CD4-positive, alpha-beta T cell (primary cell): ENCODE measurements at regions not wholly inside any gene's neighbourhood (a gene's known extent, or its start where the extent isn't known, plus 50 kb on each side); places are given as distances from the start of the nearest gene placed in this dataset.

Experiments
- ATAC-seq: fragments of 200-7000 bp; cut with Tn5 transposase; one replicate; pipeline ENCODE4 v1.10.0; 2022; ENCODE audit warnings: mild to moderate bottlenecking; ENCODE audit not compliant: poor library complexity
- CTCF ChIA-PET: fragments of 350-600 bp; sonication (Branson Sonifier 250); formaldehyde crosslinking; loops from one replicate; lab custom pipeline; 2021; ENCODE audit warnings: antibody characterized with exemption, inconsistent platforms; lab: Charles Lee
- POLR2A ChIA-PET: fragments of 350-600 bp; sonication (Branson Sonifier 250); formaldehyde crosslinking; loops from one replicate; lab custom pipeline; 2021; ENCODE audit warnings: antibody characterized with exemption, inconsistent platforms; lab: Charles Lee
- DNase-seq, 14 experiments: peaks; one replicate each; pipeline ENCODE4 v3.0.0-alpha.2; 2013 to 2020; ENCODE audit warnings: mixed read lengths in 2 of 14
- H3K27ac ChIP-seq, 2 donors: one replicate each; pipeline versions ENCODE4 v1.5.1 to v1.7.0; 2013; ENCODE audit warnings: low read length in 2 of 2, low read depth in 1 of 2, mild to moderate bottlenecking in 1 of 2
- H3K27me3 ChIP-seq, 2 experiments: 1 replicate in 1 of 2; 2 replicates in 1 of 2; pipeline versions ENCODE4 v1.6.1 to v1.7.0; 2013; ENCODE audit warnings: low read length in 2 of 2, control low read depth in 1 of 2, mild to moderate bottlenecking in 1 of 2, moderate library complexity in 1 of 2; ENCODE audit not compliant: insufficient read depth in 2 of 2, control insufficient read depth in 1 of 2
- H3K36me3 ChIP-seq: one replicate; pipeline ENCODE4 v1.6.1; 2013; ENCODE audit warnings: low read length, control low read depth; ENCODE audit not compliant: insufficient read depth
- H3K4me1 ChIP-seq: one replicate; pipeline ENCODE4 v1.6.1; 2013; ENCODE audit warnings: low read length, control low read depth; ENCODE audit not compliant: insufficient read depth
- H3K4me3 ChIP-seq: one replicate; pipeline ENCODE4 v1.5.1; 2013; ENCODE audit warnings: mild to moderate bottlenecking, low read length, moderate library complexity
- H3K9me3 ChIP-seq, 2 experiments: 1 replicate in 1 of 2; 2 replicates in 1 of 2; pipeline versions ENCODE4 v1.6.1 to v1.7.0; 2013; ENCODE audit warnings: low read length in 2 of 2, mild to moderate bottlenecking in 2 of 2, control low read depth in 1 of 2, moderate library complexity in 1 of 2; ENCODE audit not compliant: control insufficient read depth in 1 of 2, insufficient read depth in 1 of 2
- H3K27ac Mint-ChIP-seq: one replicate; pipeline ENCODE4 v1.8.0; 2020; ENCODE audit warnings: mixed read lengths
- H3K27me3 Mint-ChIP-seq: one replicate; pipeline ENCODE4 v1.8.0; 2021; ENCODE audit warnings: mixed read lengths
- H3K36me3 Mint-ChIP-seq: one replicate; pipeline ENCODE4 v1.8.0; 2021; ENCODE audit warnings: low read depth, mixed read lengths
- H3K4me1 Mint-ChIP-seq: one replicate; pipeline ENCODE4 v1.8.0; 2021; ENCODE audit warnings: low read depth, mixed read lengths
- H3K4me3 Mint-ChIP-seq: one replicate; pipeline ENCODE4 v1.8.0; 2020; ENCODE audit warnings: mild to moderate bottlenecking, mixed read lengths
- H3K9me3 Mint-ChIP-seq: one replicate; pipeline ENCODE4 v1.8.0; 2020; ENCODE audit warnings: mixed read lengths
- CTCF ChIP-seq: fragments of 200-600 bp; IDR thresholded peaks from one replicate; pipeline ENCODE4 v1.8.0; 2022; ENCODE audit warnings: antibody characterized with exemption, mild to moderate bottlenecking
- intact Hi-C, 2 experiments: fragments of 100-400 bp; cut with DNase I in 1 of 2; cut with micrococcal nuclease in 1 of 2; formaldehyde crosslinking; loops; one replicate each; pipeline versions ENCODE4 v1.15.1 to v1.9.0; 2023 to 2025; cut with DNase I, micrococcal nuclease

DNA sequence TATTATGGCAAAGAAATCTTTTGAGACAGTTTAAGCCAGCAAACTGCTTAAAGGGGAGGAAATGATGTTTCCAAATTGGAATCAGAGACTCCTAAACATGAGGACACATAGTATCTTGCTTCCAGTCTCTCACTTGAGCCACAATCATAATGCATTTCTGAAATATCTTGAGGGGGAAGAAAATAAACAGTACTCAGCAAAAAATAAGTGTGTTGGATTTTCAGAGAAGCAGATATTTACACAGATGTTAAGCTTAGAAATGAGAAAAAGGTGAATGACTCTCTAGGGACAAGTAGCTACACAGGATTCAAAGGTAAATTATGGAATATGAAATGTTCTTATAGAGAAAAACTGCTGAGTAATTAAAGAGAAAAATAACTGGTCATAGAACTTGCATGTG lies 1583.6 kb downstream of the CDH8 start:
- Mint-ChIP-seq H3K27ac (no peak overlapping the region), H3K4me1 (no peaks in the 10 kb centered on the region), H3K9me3 (peaks cover 24% of the 10 kb centered on the region), H3K27me3 (no peaks in the 10 kb centered on the region), H3K4me3 (no peak overlapping the region), H3K36me3 (no peaks in the 10 kb centered on the region)
- H3K9me3 ChIP-seq, result peaks cover under 1 to 6% of the 10 kb centered on the region in 2 experiments
- TF ChIP-seq CTCF, result no peak
- ChIA-PET POLR2A (no interaction called here), CTCF (no interaction called here)
- H3K4me3 ChIP-seq, result no peak overlapping the region
- no peaks in the 10 kb centered on the region for H3K27me3 ChIP-seq
- no peaks in the 10 kb centered on the region for H3K4me1 ChIP-seq
- intact Hi-C loops, result no loop called here
- DNase-seq (no peak), ATAC-seq (no peak)
- no peak overlapping the region for H3K27ac ChIP-seq
- H3K36me3 ChIP-seq, result no peaks in the 10 kb centered on the region

- Mint-ChIP-seq H3K9me3 (no peaks in the 10 kb centered on the region), H3K27me3 (no peaks in the 10 kb centered on the region), H3K27ac (no peak overlapping the region), H3K4me1 (no peaks in the 10 kb centered on the region), H3K36me3 (no peaks in the 10 kb centered on the region), H3K4me3 (no peak overlapping the region)
- Histone ChIP-seq H3K27ac (no peak overlapping the region), H3K27me3 (no peaks in the 10 kb centered on the region), H3K9me3 (no peaks in the 10 kb centered on the region), H3K4me3 (no peak overlapping the region), H3K36me3 (no peaks in the 10 kb centered on the region), H3K4me1 (no peaks in the 10 kb centered on the region)
- ChIA-PET POLR2A (no interaction called here), CTCF (no interaction called here)
- no peak for DNase-seq
- TF ChIP-seq CTCF, result no peak
- intact Hi-C loops, result no loop called here
- ATAC-seq, result no peak
Observed at GRCh38 chr16:60438894-60439293, 1597.3 kb downstream of the CDH8 start.

DNA sequence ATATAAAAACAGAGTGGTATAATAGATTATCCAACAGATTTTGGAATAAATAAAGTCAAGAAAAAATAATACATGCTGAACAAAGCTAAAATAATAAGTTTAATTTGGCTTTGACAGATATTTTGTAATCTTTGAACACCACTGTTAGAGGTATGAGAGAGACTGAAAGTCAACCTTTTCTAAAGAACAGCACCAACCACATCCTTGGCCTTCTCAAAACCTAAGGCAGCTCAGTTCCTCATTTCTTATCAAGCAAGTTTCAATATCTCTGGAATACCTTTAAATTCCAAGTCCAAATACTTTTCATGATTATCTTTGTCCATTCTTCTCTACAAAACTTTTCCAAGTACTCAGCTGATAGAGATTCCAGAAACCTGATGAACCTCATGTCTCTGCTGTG lies 1603.8 kb downstream of the CDH8 start:
- DNase-seq, result no peak
- intact Hi-C loops, result no loop called here
- Histone ChIP-seq H3K27ac (no peak overlapping the region), H3K9me3 (no peaks in the 10 kb centered on the region), H3K4me3 (no peak overlapping the region), H3K27me3 (no peaks in the 10 kb centered on the region), H3K36me3 (no peaks in the 10 kb centered on the region), H3K4me1 (no peaks in the 10 kb centered on the region)
- ChIA-PET POLR2A (no interaction called here), CTCF (no interaction called here)
- H3K27ac Mint-ChIP-seq, result no peak overlapping the region
- no peaks in the 10 kb centered on the region for H3K27me3 Mint-ChIP-seq
- no peak for TF ChIP-seq CTCF
- H3K9me3 Mint-ChIP-seq, result peaks cover 5% of the 10 kb centered on the region
- H3K4me1 Mint-ChIP-seq, result no peaks in the 10 kb centered on the region
- ATAC-seq, result no peak
- no peaks in the 10 kb centered on the region for H3K36me3 Mint-ChIP-seq
- H3K4me3 Mint-ChIP-seq, result no peak overlapping the region
